Breast epithelium (tissue), 3 donors: ENCODE measurements at regions not wholly inside any gene's neighbourhood (a gene's known extent, or its start where the extent isn't known, plus 50 kb on each side); places are given as distances from the start of the nearest gene placed in this dataset.

Experiments used
- CTCF ChIP-seq, 3 donors: fragments of 450-650 bp; IDR thresholded peaks; one replicate each; pipeline ENCODE4 v1.5.1; 2016 to 2017; ENCODE audit warnings: antibody characterized with exemption in 3 of 3, mild to moderate bottlenecking in 3 of 3, moderate library complexity in 3 of 3
- POLR2A ChIP-seq: fragments of 450-650 bp; IDR thresholded peaks from one replicate; pipeline ENCODE4 v1.6.1; 2016; ENCODE audit warnings: antibody characterized with exemption, mild to moderate bottlenecking, moderate library complexity

GRCh38 chr13:31908696-31909411 lies 122.7 kb upstream of the FRY start:
- TF ChIP-seq POLR2A = no peak
- TF ChIP-seq CTCF (IDR thresholded peaks at IDR 0.05) = no peak
